HG03439 (cell line): ENCODE measurements at regions not wholly inside any gene's neighbourhood (a gene's known extent, or its start where the extent isn't known, plus 50 kb on each side); places are given as distances from the start of the nearest gene placed in this dataset.

Experiments used
- ATAC-seq: cut with Tn5 transposase; IDR thresholded peaks from one replicate; pipeline ENCODE4 v1.9.1; 2021; ENCODE audit warnings: mild to moderate bottlenecking, moderate library complexity; ENCODE audit not compliant: unreplicated experiment

- ATAC-seq = no peak
These were observed 189.6 kb upstream of the LNX1 start for GRCh38 chr4:53780736-53781400.

- no peak for ATAC-seq
These were observed 187.7 kb upstream of the LNX1 start for GRCh38 chr4:53779025-53779424.

GRCh38 chr4:53778155-53778554, 186.9 kb upstream of the LNX1 start:
- ATAC-seq = no peak

- ATAC-seq = no peak
These were observed 186.1 kb upstream of the LNX1 start for GRCh38 chr4:53777244-53777984.

GRCh38 chr4:53776141-53776540, 184.9 kb upstream of the LNX1 start:
- no peak for ATAC-seq

- no peak for ATAC-seq
These were observed 184.1 kb upstream of the LNX1 start for GRCh38 chr4:53775381-53775780.

GRCh38 chr4:53771326-53771725, 180.0 kb upstream of the LNX1 start:
- ATAC-seq = no peak

- no peak for ATAC-seq
These were observed 176.2 kb upstream of the LNX1 start for GRCh38 chr4:53767482-53767881.

- ATAC-seq = no peak
These were observed 173.6 kb upstream of the LNX1 start for GRCh38 chr4:53764761-53765490.

- ATAC-seq = no peak
These were observed 172.7 kb upstream of the LNX1 start for GRCh38 chr4:53763813-53764597.

- ATAC-seq = no peak
These were observed 164.4 kb upstream of the LNX1 start for GRCh38 chr4:53755656-53756055.

- ATAC-seq = no peak
These were observed 160.8 kb upstream of the LNX1 start for GRCh38 chr4:53752124-53752523.

- ATAC-seq = peak; percentile 98
These were observed 157.1 kb upstream of the LNX1 start for GRCh38 chr4:53748328-53748772.

GRCh38 chr4:53747401-53747800, 156.1 kb upstream of the LNX1 start:
- no peak for ATAC-seq

- no peak for ATAC-seq
These were observed 153.3 kb upstream of the LNX1 start for GRCh38 chr4:53744446-53745160.

- ATAC-seq = no peak
These were observed 143.5 kb upstream of the LNX1 start for GRCh38 chr4:53734584-53735353.

- ATAC-seq = no peak
These were observed 142.9 kb upstream of the LNX1 start for GRCh38 chr4:53734182-53734581.

- ATAC-seq = no peak
These were observed 141.4 kb upstream of the LNX1 start for GRCh38 chr4:53732661-53733060.

- no peak for ATAC-seq
These were observed 138.9 kb upstream of the LNX1 start for GRCh38 chr4:53730031-53730805.
